ENCODE measurements at regions not wholly inside any gene's neighbourhood (a gene's known extent, or its start where the extent isn't known, plus 50 kb on each side); places are given as distances from the start of the nearest gene placed in this dataset.

GRCh38 chr12:21993438-21993981, 52.3 kb upstream of the ABCC9 start:
- POLR2A ChIA-PET: no interaction called here
- DNase-seq (ENCODE audit: low read depth): no peak
- Histone ChIP-seq H3K4me3 (ENCODE audit: low read depth, low read length) (no peak overlapping the region), H3K27me3 (ENCODE audit: control insufficient read depth, insufficient read depth, low read length) (no peaks in the 10 kb centered on the region), H3K36me3 (ENCODE audit: control insufficient read depth, insufficient read depth, low read length) (no peaks in the 10 kb centered on the region)
- CTCF ChIA-PET: interaction anchor here (1.0 kb wide), 1 partner anchor 10 kb away, joined by 3 read pairs; no protein-coding TSS in a partner anchor
- TF ChIP-seq CTCF (IDR thresholded peaks at IDR 0.05; ENCODE audit: insufficient read depth, low read depth, low read length): no peak

- no peaks in the 10 kb centered on the region for H3K27me3 ChIP-seq (ENCODE audit: control insufficient read depth, insufficient read depth, low read length)
- H3K4me3 ChIP-seq (ENCODE audit: low read depth, low read length): no peak overlapping the region
- DNase-seq (ENCODE audit: low read depth): no peak
- H3K36me3 ChIP-seq (ENCODE audit: control insufficient read depth, insufficient read depth, low read length): no peaks in the 10 kb centered on the region
- CTCF ChIA-PET: interaction anchor here (1.0 to 4.9 kb wide), 2 partner anchors 10 to 295 kb away, joined by 3 to 103 read pairs; no protein-coding TSS in a partner anchor
- no peak for TF ChIP-seq CTCF (IDR thresholded peaks at IDR 0.05; ENCODE audit: insufficient read depth, low read depth, low read length)
- POLR2A ChIA-PET: no interaction called here
Observed at GRCh38 chr12:21992823-21993222, 51.6 kb upstream of the ABCC9 start.

GRCh38 chr12:21991526-21991925, 50.3 kb upstream of the ABCC9 start:
- TF ChIP-seq CTCF (IDR thresholded peaks at IDR 0.05; ENCODE audit: insufficient read depth, low read depth, low read length): no peak
- H3K4me3 ChIP-seq (ENCODE audit: low read depth, low read length): no peak overlapping the region
- H3K27me3 ChIP-seq (ENCODE audit: control insufficient read depth, insufficient read depth, low read length): no peaks in the 10 kb centered on the region
- no peak for DNase-seq (ENCODE audit: low read depth)
- ChIA-PET CTCF (interaction anchor here (0.6 to 4.9 kb wide), 5 partner anchors 23 to 1550 kb away, joined by 3 to 103 read pairs (median 4); no protein-coding TSS in a partner anchor), POLR2A (no interaction called here)
- no peaks in the 10 kb centered on the region for H3K36me3 ChIP-seq (ENCODE audit: control insufficient read depth, insufficient read depth, low read length)
